ENCODE measurements at regions not wholly inside any gene's neighbourhood (a gene's known extent, or its start where the extent isn't known, plus 50 kb on each side); places are given as distances from the start of the nearest gene placed in this dataset.

GRCh38 chr12:71295953-71296352 is 138.2 kb upstream of the TSPAN8 start:
- H3K9me3 ChIP-seq = no peaks in the 10 kb centered on the region
- intact Hi-C loops (cut with DNase I) = no loop called here
- no peak overlapping the region for H3K27ac ChIP-seq (replicated peaks in 1 of 4)
- WGBS = 79% methylated on average over 1 of the region's 1 CpG
- TF ChIP-seq POLR2A (IDR thresholded peaks at IDR 0.05; ENCODE audit: low read depth) (no peak), CTCF (IDR thresholded peaks at IDR 0.05) (no peak), EP300 (IDR thresholded peaks at IDR 0.05) (no peak), POLR2AphosphoS5 (IDR thresholded peaks at IDR 0.05) (no peak)
- no peak for DNase-seq (ENCODE audit: extremely low spot score)
- H3K36me3 ChIP-seq = no peaks in the 10 kb centered on the region
- no peaks in the 10 kb centered on the region for H3K27me3 ChIP-seq
- H3K4me3 ChIP-seq = no peak overlapping the region
- no peaks in the 10 kb centered on the region for H3K4me1 ChIP-seq

GRCh38 chr12:71291746-71292145 is 133.9 kb upstream of the TSPAN8 start:
- 98% methylated on average over 2 of the region's 2 CpGs for whole genome bisulfite sequencing
- H3K9me3 ChIP-seq = no peaks in the 10 kb centered on the region
- intact Hi-C loops (cut with DNase I) = no loop called here
- H3K27ac ChIP-seq (replicated peaks in 1 of 4) = no peak overlapping the region
- H3K4me3 ChIP-seq = no peak overlapping the region
- H3K36me3 ChIP-seq = no peaks in the 10 kb centered on the region
- H3K4me1 ChIP-seq = no peaks in the 10 kb centered on the region
- DNase-seq (ENCODE audit: extremely low spot score) = no peak
- TF ChIP-seq CTCF (IDR thresholded peaks at IDR 0.05) (no peak), POLR2A (IDR thresholded peaks at IDR 0.05; ENCODE audit: low read depth) (no peak), POLR2AphosphoS5 (IDR thresholded peaks at IDR 0.05) (no peak), EP300 (IDR thresholded peaks at IDR 0.05) (no peak)
- no peaks in the 10 kb centered on the region for H3K27me3 ChIP-seq

GRCh38 chr12:71283883-71284282 is 126.1 kb upstream of the TSPAN8 start:
- H3K36me3 ChIP-seq = no peaks in the 10 kb centered on the region
- no peaks in the 10 kb centered on the region for H3K4me1 ChIP-seq
- DNase-seq (ENCODE audit: extremely low spot score) = no peak
- no peaks in the 10 kb centered on the region for H3K9me3 ChIP-seq
- H3K4me3 ChIP-seq = no peak overlapping the region
- intact Hi-C loops (cut with DNase I) = no loop called here
- no peak overlapping the region for H3K27ac ChIP-seq (replicated peaks in 1 of 4)
- no peak for TF ChIP-seq EP300 (IDR thresholded peaks at IDR 0.05)
- TF ChIP-seq CTCF (IDR thresholded peaks at IDR 0.05) = no peak
- no peak for TF ChIP-seq POLR2AphosphoS5 (IDR thresholded peaks at IDR 0.05)
- TF ChIP-seq POLR2A (IDR thresholded peaks at IDR 0.05; ENCODE audit: low read depth) = no peak
- no peaks in the 10 kb centered on the region for H3K27me3 ChIP-seq
- WGBS = 91% methylated on average over 1 of the region's 1 CpG

GRCh38 chr12:71282925-71283324 is 125.1 kb upstream of the TSPAN8 start:
- no peaks in the 10 kb centered on the region for H3K27me3 ChIP-seq
- H3K4me3 ChIP-seq = no peak overlapping the region
- H3K4me1 ChIP-seq = no peaks in the 10 kb centered on the region
- H3K9me3 ChIP-seq = no peaks in the 10 kb centered on the region
- no peak overlapping the region for H3K27ac ChIP-seq (replicated peaks in 1 of 4)
- 87% methylated on average over 5 of the region's 5 CpGs for WGBS
- no peaks in the 10 kb centered on the region for H3K36me3 ChIP-seq
- intact Hi-C loops (cut with DNase I) = no loop called here
- no peak for DNase-seq (ENCODE audit: extremely low spot score)
- TF ChIP-seq CTCF (IDR thresholded peaks at IDR 0.05) (no peak), EP300 (IDR thresholded peaks at IDR 0.05) (no peak), POLR2A (IDR thresholded peaks at IDR 0.05; ENCODE audit: low read depth) (no peak), POLR2AphosphoS5 (IDR thresholded peaks at IDR 0.05) (no peak)

- WGBS = 49% methylated on average over 4 of the region's 4 CpGs
- Histone ChIP-seq H3K27ac (replicated peaks in 1 of 4) (no peak overlapping the region), H3K9me3 (no peaks in the 10 kb centered on the region), H3K4me1 (no peaks in the 10 kb centered on the region), H3K27me3 (no peaks in the 10 kb centered on the region), H3K36me3 (no peaks in the 10 kb centered on the region), H3K4me3 (no peak overlapping the region)
- DNase-seq (ENCODE audit: extremely low spot score) = no peak
- intact Hi-C loops (cut with DNase I) = no loop called here
- TF ChIP-seq POLR2AphosphoS5 (IDR thresholded peaks at IDR 0.05) (no peak), POLR2A (IDR thresholded peaks at IDR 0.05; ENCODE audit: low read depth) (no peak), CTCF (IDR thresholded peaks at IDR 0.05) (no peak), EP300 (IDR thresholded peaks at IDR 0.05) (no peak)
Observed at GRCh38 chr12:71282020-71282419, 124.2 kb upstream of the TSPAN8 start.
